Middle frontal gyrus (tissue), 1 donor: ENCODE measurements at regions not wholly inside any gene's neighbourhood (a gene's known extent, or its start where the extent isn't known, plus 50 kb on each side); places are given as distances from the start of the nearest gene placed in this dataset.

Source experiments
- DNase-seq: peaks from one replicate; pipeline ENCODE4 v3.0.0-alpha.2; 2015; ENCODE audit warnings: low spot score; ENCODE audit errors: extremely low spot score

GRCh38 chr20:10805764-10806163, 132.0 kb upstream of the JAG1 start:
- no peak for DNase-seq

GRCh38 chr20:10806539-10806938, 132.7 kb upstream of the JAG1 start:
- DNase-seq: no peak

- DNase-seq: no peak
Observed at GRCh38 chr20:10807013-10807412, 133.2 kb upstream of the JAG1 start.

- no peak for DNase-seq
Observed at GRCh38 chr20:10812759-10813327, 139.0 kb upstream of the JAG1 start.

GRCh38 chr20:10823585-10823984, 149.8 kb upstream of the JAG1 start:
- no peak for DNase-seq

GRCh38 chr20:10824750-10825500, 151.1 kb upstream of the JAG1 start:
- DNase-seq: no peak

GRCh38 chr20:10826111-10826510, 152.3 kb upstream of the JAG1 start:
- no peak for DNase-seq

- no peak for DNase-seq
Observed at GRCh38 chr20:10828180-10828579, 154.4 kb upstream of the JAG1 start.

GRCh38 chr20:10832141-10832540, 158.3 kb upstream of the JAG1 start:
- DNase-seq: no peak

- no peak for DNase-seq
Observed at GRCh38 chr20:10837901-10838300, 164.1 kb upstream of the JAG1 start.

GRCh38 chr20:10842116-10842515, 168.3 kb upstream of the JAG1 start:
- no peak for DNase-seq

- no peak for DNase-seq
Observed at GRCh38 chr20:10843146-10843711, 169.4 kb upstream of the JAG1 start.

- DNase-seq: no peak
Observed at GRCh38 chr20:10846766-10847165, 173.0 kb upstream of the JAG1 start.

GRCh38 chr20:10848810-10849370, 175.1 kb upstream of the JAG1 start:
- no peak for DNase-seq

- DNase-seq: no peak
Observed at GRCh38 chr20:10853176-10853575, 179.4 kb upstream of the JAG1 start.

GRCh38 chr20:10853731-10854130, 179.9 kb upstream of the JAG1 start:
- no peak for DNase-seq

- no peak for DNase-seq
Observed at GRCh38 chr20:10854976-10855375, 181.2 kb upstream of the JAG1 start.

- no peak for DNase-seq
Observed at GRCh38 chr20:10855778-10856177, 182.0 kb upstream of the JAG1 start.

- no peak for DNase-seq
Observed at GRCh38 chr20:10856237-10857015, 182.6 kb upstream of the JAG1 start.

GRCh38 chr20:10857352-10858070, 183.7 kb upstream of the JAG1 start:
- no peak for DNase-seq

- DNase-seq: no peak
Observed at GRCh38 chr20:10861090-10861489, 187.3 kb upstream of the JAG1 start.
